IMR-90 (cell line): ENCODE measurements at regions not wholly inside any gene's neighbourhood (a gene's known extent, or its start where the extent isn't known, plus 50 kb on each side); places are given as distances from the start of the nearest gene placed in this dataset.

Experiments used
- ATAC-seq: fragments of 200-7000 bp; cut with Tn5 transposase; 2 replicates; pipeline ENCODE4 v1.9.1; 2020; ENCODE audit warnings: low read depth, mild to moderate bottlenecking, moderate library complexity
- BruUV-seq: library from RNA; stranded (reverse); fragments of 400-500 nt; replicated peaks from 2 replicates; lab custom pipeline; 2021; lab: Mats Ljungman, UMichigan
- CTCF ChIA-PET: fragments of 300-600 bp; formaldehyde crosslinking; extraction: SDS; loops from one replicate; lab custom pipeline; 2021; ENCODE audit warnings: antibody characterized with exemption; lab: Yijun Ruan, JAX
- POLR2A ChIA-PET: fragments of 300-600 bp; sonication (Branson Sonifier 250); formaldehyde crosslinking; loops from one replicate; lab custom pipeline; 2022; ENCODE audit warnings: antibody characterized with exemption; ENCODE audit not compliant: unreplicated experiment; lab: Charles Lee
- DNase-seq: peaks from one replicate; pipeline ENCODE4 v3.0.0; 2013
- H2AFZ ChIP-seq: replicated peaks from 2 replicates; pipeline ENCODE3; 2013; ENCODE audit warnings: low read length, mild to moderate bottlenecking; ENCODE audit not compliant: poor library complexity
- H2AK5ac ChIP-seq: 2 replicates; pipeline ENCODE4 v1.6.1; 2013; ENCODE audit warnings: low read depth, low read length, inconsistent platforms
- H2AK9ac ChIP-seq: replicated peaks from 2 replicates; pipeline ENCODE3; 2013; ENCODE audit warnings: mild to moderate bottlenecking, low read depth, low read length, moderate library complexity; ENCODE audit not compliant: poor library complexity
- H2BK120ac ChIP-seq: 2 replicates; pipeline ENCODE4 v1.6.1; 2013; ENCODE audit warnings: low read depth, low read length, inconsistent platforms
- H2BK15ac ChIP-seq: 3 replicates; pipeline ENCODE4 v1.6.1; 2013; ENCODE audit warnings: low read depth, low read length, inconsistent platforms
- H2BK20ac ChIP-seq: 2 replicates; pipeline ENCODE4 v1.6.1; 2013; ENCODE audit warnings: low read depth, mild to moderate bottlenecking, inconsistent platforms, low read length, moderate library complexity
- H2BK5ac ChIP-seq: 2 replicates; pipeline ENCODE4 v1.6.1; 2013; ENCODE audit warnings: mild to moderate bottlenecking, low read depth, low read length, inconsistent platforms; ENCODE audit not compliant: poor library complexity, severe bottlenecking
- H3K14ac ChIP-seq: replicated peaks from 2 replicates; pipeline ENCODE4 v1.6.1; 2013; ENCODE audit warnings: low read depth, low read length, inconsistent platforms
- H3K18ac ChIP-seq: 2 replicates; pipeline ENCODE4 v1.6.1; 2013; ENCODE audit warnings: low read depth, low read length, control low read depth
- H3K23ac ChIP-seq: 2 replicates; pipeline ENCODE4 v1.6.1; 2013; ENCODE audit warnings: low read depth, low read length, inconsistent platforms
- H3K27ac ChIP-seq: 2 replicates; pipeline ENCODE4 v1.5.1; 2013; ENCODE audit warnings: mild to moderate bottlenecking, control low read depth, low read length; ENCODE audit not compliant: insufficient read depth
- H3K27me3 ChIP-seq: 2 replicates; pipeline ENCODE4 v1.6.1; 2013; ENCODE audit warnings: low read length; ENCODE audit not compliant: control insufficient read depth, insufficient read depth
- H3K36me3 ChIP-seq: 2 replicates; pipeline ENCODE4 v1.6.1; 2013; ENCODE audit warnings: low read length, mixed read lengths; ENCODE audit not compliant: control insufficient read depth, insufficient read depth
- H3K4ac ChIP-seq: 2 replicates; pipeline ENCODE4 v1.6.1; 2013; ENCODE audit warnings: low read depth, low read length, inconsistent platforms
- H3K4me1 ChIP-seq: 2 replicates; pipeline ENCODE4 v1.6.1; 2013; ENCODE audit warnings: low read length, mixed read lengths; ENCODE audit not compliant: control insufficient read depth, insufficient read depth
- H3K4me2 ChIP-seq: 2 replicates; pipeline ENCODE4 v1.6.1; 2013; ENCODE audit warnings: low read depth, mild to moderate bottlenecking, control low read depth, low read length, moderate library complexity
- H3K4me3 ChIP-seq: 2 replicates; pipeline ENCODE4 v1.5.1; 2013; ENCODE audit warnings: low read depth, mild to moderate bottlenecking, control low read depth, low read length, moderate library complexity; ENCODE audit not compliant: insufficient read depth
- H3K56ac ChIP-seq: 2 replicates; pipeline ENCODE4 v1.6.1; 2013; ENCODE audit warnings: low read length, inconsistent platforms; ENCODE audit not compliant: insufficient read depth; ENCODE audit errors: extremely low read depth
- H3K79me1 ChIP-seq, 2 experiments: 2 replicates each; pipeline ENCODE4 v1.6.1; 2013; ENCODE audit warnings: low read length in 2 of 2, inconsistent platforms in 1 of 2, low read depth in 1 of 2
- H3K9ac ChIP-seq: 2 replicates; pipeline ENCODE4 v1.6.1; 2013; ENCODE audit warnings: low read depth, low read length, control low read depth
- H3K9me1 ChIP-seq: 2 replicates; pipeline ENCODE4 v1.6.1; 2013; ENCODE audit warnings: low read length, inconsistent platforms; ENCODE audit not compliant: insufficient read depth
- H3K9me3 ChIP-seq: 2 replicates; pipeline ENCODE4 v1.6.1; 2013; ENCODE audit warnings: low read length; ENCODE audit not compliant: control insufficient read depth, insufficient read depth
- H4K20me1 ChIP-seq: 2 replicates; pipeline ENCODE4 v1.6.1; 2013; ENCODE audit warnings: low read length, inconsistent platforms; ENCODE audit not compliant: insufficient read depth
- H4K5ac ChIP-seq: 2 replicates; pipeline ENCODE4 v1.6.1; 2013; ENCODE audit warnings: mild to moderate bottlenecking, low read depth, low read length, control low read depth
- H4K8ac ChIP-seq, 2 experiments: 2 replicates each; pipeline ENCODE4 v1.6.1; 2013; ENCODE audit warnings: low read depth in 2 of 2, low read length in 2 of 2, control low read depth in 1 of 2, inconsistent platforms in 1 of 2
- H4K91ac ChIP-seq: 2 replicates; pipeline ENCODE4 v1.6.1; 2013; ENCODE audit warnings: low read depth, low read length, inconsistent platforms; ENCODE audit not compliant: insufficient read depth
- BHLHE40 ChIP-seq: fragments of 150-350 bp; IDR thresholded peaks from 2 replicates; pipeline ENCODE4 v1.6.1; 2016; ENCODE audit warnings: mild to moderate bottlenecking, low read depth, low read length
- CEBPB ChIP-seq: IDR thresholded peaks from 2 replicates; pipeline ENCODE4 v1.6.1; 2012; ENCODE audit warnings: low read depth, low read length, improper control_type of control experiment
- ELK1 ChIP-seq: fragments of 150-350 bp; IDR thresholded peaks from 2 replicates; pipeline ENCODE4 v1.6.1; 2016; ENCODE audit warnings: low read depth, mild to moderate bottlenecking, low read length, moderate library complexity, borderline replicate concordance
- NFE2L2 ChIP-seq: fragments of 150-350 bp; IDR thresholded peaks from 2 replicates; pipeline ENCODE4 v1.6.1; 2016; ENCODE audit warnings: low read depth, mild to moderate bottlenecking, low read length
- RCOR1 ChIP-seq: IDR thresholded peaks from 2 replicates; pipeline ENCODE4 v1.6.1; 2012; ENCODE audit warnings: mild to moderate bottlenecking, low read length, improper control_type of control experiment; ENCODE audit not compliant: insufficient replicate concordance
- WGBS, 2 experiments: methylation state at CpG; one replicate each; pipeline versions ENCODE4 v1.1.5 to v1.1.7; 2013; ENCODE audit warnings: missing lambda C conversion rate in 2 of 2; ENCODE audit not compliant: insufficient read length in 1 of 2; ENCODE audit errors: extremely low coverage in 2 of 2; 5-methylcytosine and 5-hydroxymethylcytosine counted together
- dilution Hi-C: fragments of 300-500 bp; cut with HindIII; formaldehyde crosslinking; loops from one replicate; pipeline ENCODE4 v1.14.3; 2018; ENCODE audit warnings: low sequenced_read_pairs; ENCODE audit not compliant: unreplicated experiment
- in situ Hi-C: fragments of 300-500 bp; cut with MboI; formaldehyde crosslinking; loops from 3 replicates; pipeline ENCODE4 v1.14.3; 2019; ENCODE audit warnings: low sequenced_read_pairs, inconsistent platforms, mixed read lengths
- intact Hi-C: fragments of 100-400 bp; cut with micrococcal nuclease; formaldehyde crosslinking; loops from 2 replicates; pipeline ENCODE4 v1.10.0; 2022
- TF ChIP-seq, protein P1 (sequence below): fragments of 150-350 bp; IDR thresholded peaks from 2 replicates; pipeline ENCODE4 v1.6.1; 2017; ENCODE audit warnings: mild to moderate bottlenecking, antibody characterized with exemption, low read length, low read depth

DNA sequence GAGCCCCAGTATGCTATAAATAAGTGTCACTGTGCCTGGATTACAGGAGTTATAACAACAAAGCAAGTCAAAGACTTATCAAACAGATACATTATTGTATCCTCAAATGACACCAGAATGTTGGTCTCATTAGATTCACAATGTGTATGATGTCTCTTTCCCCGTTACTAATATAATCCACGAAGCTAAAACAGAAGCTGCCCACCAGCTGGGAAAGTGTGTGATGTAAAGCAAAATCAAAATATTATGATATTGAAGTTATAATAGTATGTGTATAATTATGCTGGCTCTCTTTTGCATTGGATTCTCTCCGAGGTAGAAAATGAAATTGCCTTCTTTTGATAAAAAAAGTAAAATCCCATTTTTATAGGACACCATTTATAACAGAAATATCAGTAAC lies 127.3 kb upstream of the MAN2A1 start:
- H3K9ac ChIP-seq, result no peak overlapping the region
- no peaks in the 10 kb centered on the region for H3K4me1 ChIP-seq
- H4K5ac ChIP-seq, result no peak overlapping the region
- H4K20me1 ChIP-seq, result no peaks in the 10 kb centered on the region
- H3K79me1 ChIP-seq, result no peaks in the 10 kb centered on the region
- H3K14ac ChIP-seq, result no peak overlapping the region
- no peak overlapping the region for H2AK5ac ChIP-seq
- H3K27ac ChIP-seq, result no peak overlapping the region
- in situ Hi-C loops, result no loop called here
- no peak overlapping the region for H3K4ac ChIP-seq
- CTCF ChIA-PET, result no interaction called here
- H3K23ac ChIP-seq, result no peak overlapping the region
- H3K18ac ChIP-seq, result no peak overlapping the region
- no peak overlapping the region for H3K4me2 ChIP-seq
- TF ChIP-seq CEBPB (no peak), ELK1 (no peak), RCOR1 (no peak), NFE2L2 (no peak), BHLHE40 (no peak)
- TF ChIP-seq, protein P1, sequence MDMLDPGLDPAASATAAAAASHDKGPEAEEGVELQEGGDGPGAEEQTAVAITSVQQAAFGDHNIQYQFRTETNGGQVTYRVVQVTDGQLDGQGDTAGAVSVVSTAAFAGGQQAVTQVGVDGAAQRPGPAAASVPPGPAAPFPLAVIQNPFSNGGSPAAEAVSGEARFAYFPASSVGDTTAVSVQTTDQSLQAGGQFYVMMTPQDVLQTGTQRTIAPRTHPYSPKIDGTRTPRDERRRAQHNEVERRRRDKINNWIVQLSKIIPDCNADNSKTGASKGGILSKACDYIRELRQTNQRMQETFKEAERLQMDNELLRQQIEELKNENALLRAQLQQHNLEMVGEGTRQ, result no peak
- H3K56ac ChIP-seq, result no peak overlapping the region
- no peak overlapping the region for H2BK120ac ChIP-seq
- ATAC-seq, result no peak
- no peak overlapping the region for H2AFZ ChIP-seq
- POLR2A ChIA-PET, result no interaction called here
- dilution Hi-C loops, result no loop called here
- no peak overlapping the region for H2BK15ac ChIP-seq
- no TSS peak for BruUV-seq
- WGBS, 2 experiments, result no CpG with 5 or more reads among the region's 3 CpGs
- H3K9me3 ChIP-seq, result no peaks in the 10 kb centered on the region
- intact Hi-C loops, result loop anchor here (10.0 kb wide), 1 partner anchor 1062 kb away; no protein-coding TSS in a partner anchor
- no peak for DNase-seq
- H2AK9ac ChIP-seq, result no peak overlapping the region
- no peak overlapping the region for H2BK20ac ChIP-seq
- no peak overlapping the region for H3K4me3 ChIP-seq
- no peaks in the 10 kb centered on the region for H3K27me3 ChIP-seq
- H3K36me3 ChIP-seq, result no peaks in the 10 kb centered on the region
- no peaks in the 10 kb centered on the region for H3K9me1 ChIP-seq
- H4K91ac ChIP-seq, result no peak overlapping the region
- H2BK5ac ChIP-seq, result no peak overlapping the region
- no peak overlapping the region for H4K8ac ChIP-seq
